PC-9 (cell line): ENCODE measurements at regions not wholly inside any gene's neighbourhood (a gene's known extent, or its start where the extent isn't known, plus 50 kb on each side); places are given as distances from the start of the nearest gene placed in this dataset.

ENCODE experiments used
- EZH2 ChIP-seq: fragments of 200-600 bp; sonication (generic); IDR thresholded peaks from 2 replicates; pipeline ENCODE4 v1.8.0; 2017; ENCODE audit warnings: antibody characterized with exemption, low read depth
- TF ChIP-seq, protein P1 (sequence below): fragments of 200-600 bp; sonication (generic); conservative IDR thresholded peaks from 2 replicates; pipeline ENCODE4 v1.6.1; 2017; ENCODE audit warnings: mixed run types, antibody characterized with exemption, mild to moderate bottlenecking, moderate library complexity

GRCh38 chr4:125828346-125828745 is 513.6 kb downstream of the FAT4 start:
- TF ChIP-seq, protein P1, sequence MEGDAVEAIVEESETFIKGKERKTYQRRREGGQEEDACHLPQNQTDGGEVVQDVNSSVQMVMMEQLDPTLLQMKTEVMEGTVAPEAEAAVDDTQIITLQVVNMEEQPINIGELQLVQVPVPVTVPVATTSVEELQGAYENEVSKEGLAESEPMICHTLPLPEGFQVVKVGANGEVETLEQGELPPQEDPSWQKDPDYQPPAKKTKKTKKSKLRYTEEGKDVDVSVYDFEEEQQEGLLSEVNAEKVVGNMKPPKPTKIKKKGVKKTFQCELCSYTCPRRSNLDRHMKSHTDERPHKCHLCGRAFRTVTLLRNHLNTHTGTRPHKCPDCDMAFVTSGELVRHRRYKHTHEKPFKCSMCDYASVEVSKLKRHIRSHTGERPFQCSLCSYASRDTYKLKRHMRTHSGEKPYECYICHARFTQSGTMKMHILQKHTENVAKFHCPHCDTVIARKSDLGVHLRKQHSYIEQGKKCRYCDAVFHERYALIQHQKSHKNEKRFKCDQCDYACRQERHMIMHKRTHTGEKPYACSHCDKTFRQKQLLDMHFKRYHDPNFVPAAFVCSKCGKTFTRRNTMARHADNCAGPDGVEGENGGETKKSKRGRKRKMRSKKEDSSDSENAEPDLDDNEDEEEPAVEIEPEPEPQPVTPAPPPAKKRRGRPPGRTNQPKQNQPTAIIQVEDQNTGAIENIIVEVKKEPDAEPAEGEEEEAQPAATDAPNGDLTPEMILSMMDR: no peak
- no peak for TF ChIP-seq EZH2
